GM20000 (cell line): ENCODE measurements at regions not wholly inside any gene's neighbourhood (a gene's known extent, or its start where the extent isn't known, plus 50 kb on each side); places are given as distances from the start of the nearest gene placed in this dataset.

Source experiments
- DNase-seq: peaks from one replicate; pipeline ENCODE4 v3.0.0; 2012; ENCODE audit warnings: low spot score
- CTCF ChIP-seq: IDR thresholded peaks from 2 replicates; pipeline ENCODE4 v1.5.1; 2012; ENCODE audit warnings: mild to moderate bottlenecking, control low read depth; ENCODE audit errors: extremely low read depth, missing control alignments

DNA sequence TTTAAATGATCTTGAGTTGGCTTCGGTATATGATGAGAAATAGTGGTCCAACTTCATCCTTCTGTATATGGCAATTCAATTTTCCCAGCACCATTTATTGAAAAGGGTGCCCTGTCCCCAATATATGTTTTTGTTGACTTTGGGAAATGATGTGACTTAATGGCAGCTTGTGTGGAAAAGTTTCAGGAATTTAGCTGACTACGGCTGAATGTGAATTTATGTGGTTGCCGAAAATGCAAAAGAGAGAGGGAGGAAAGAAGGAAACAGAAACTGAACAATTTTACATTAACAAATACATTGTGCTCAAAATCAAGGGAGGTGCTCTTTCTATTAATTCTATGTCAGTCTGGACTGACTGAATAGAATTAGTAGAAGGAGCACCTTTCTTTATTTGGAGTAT lies 101.8 kb upstream of the CYSLTR1 start:
- no peak for DNase-seq
- no peak for TF ChIP-seq CTCF

DNA sequence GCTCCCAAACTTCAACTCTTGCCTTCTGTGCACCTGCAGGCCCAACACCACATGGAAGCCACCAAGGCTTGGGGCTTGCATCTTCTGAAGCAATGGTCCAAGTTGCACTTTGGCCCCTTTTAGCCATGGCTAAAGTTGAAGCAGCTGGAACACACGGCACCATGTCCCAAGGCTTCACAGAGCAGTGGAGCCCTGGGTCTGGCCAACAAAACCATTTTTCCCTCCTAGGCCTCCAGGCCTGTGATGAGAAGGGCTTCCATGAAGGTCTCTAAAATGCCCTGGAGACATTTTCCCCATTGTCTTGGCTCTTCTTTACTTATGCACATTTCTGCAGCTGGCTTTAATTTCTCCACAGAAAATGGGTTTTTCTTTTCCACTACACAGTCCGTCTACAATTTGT lies 61.3 kb upstream of the CYSLTR1 start:
- no peak for DNase-seq
- TF ChIP-seq CTCF: no peak

- DNase-seq: no peak
- TF ChIP-seq CTCF: no peak
Measured at GRCh38 chrX:78387364-78387763, 60.0 kb upstream of the CYSLTR1 start.

GRCh38 chrX:78384486-78384885 lies 57.1 kb upstream of the CYSLTR1 start:
- no peak for TF ChIP-seq CTCF
- DNase-seq: no peak

GRCh38 chrX:78383594-78383993 lies 56.2 kb upstream of the CYSLTR1 start:
- TF ChIP-seq CTCF: no peak
- no peak for DNase-seq

GRCh38 chrX:78378476-78379115 lies 51.2 kb upstream of the CYSLTR1 start:
- no peak for DNase-seq
- TF ChIP-seq CTCF: no peak
